ENCODE measurements at regions not wholly inside any gene's neighbourhood (a gene's known extent, or its start where the extent isn't known, plus 50 kb on each side); places are given as distances from the start of the nearest gene placed in this dataset.

GRCh38 chr5:56478062-56478461, 244.9 kb upstream of the ANKRD55 start:
- ChIA-PET CTCF (no interaction called here), POLR2A (ENCODE audit: low non-redundant PET) (no interaction called here)
- intact Hi-C loops (cut with micrococcal nuclease; ENCODE audit: unreplicated experiment): no loop called here
- no TSS peak for BruUV-seq (replicated peaks)
- no peak for DNase-seq (ENCODE audit: low spot score)
- Histone ChIP-seq H3K9me3 (ENCODE audit: low read depth, low read length, poor library complexity, severe bottlenecking) (no peaks in the 10 kb centered on the region), H3K36me3 (ENCODE audit: insufficient read depth, low read length, poor library complexity, severe bottlenecking) (no peaks in the 10 kb centered on the region), H3K4me1 (ENCODE audit: insufficient read depth, low read length, poor library complexity, severe bottlenecking) (peaks cover 6% of the 10 kb centered on the region), H3K27me3 (replicated peaks; ENCODE audit: insufficient read depth, low read depth, low read length, poor library complexity) (no peaks in the 10 kb centered on the region), H3K27ac (ENCODE audit: low read depth, low read length, poor library complexity, severe bottlenecking) (no peak overlapping the region), H3K4me3 (ENCODE audit: low read depth, low read length, poor library complexity, severe bottlenecking) (no peak overlapping the region)
- no peak for TF ChIP-seq EZH2 (IDR thresholded peaks at IDR 0.05; ENCODE audit: borderline replicate concordance, low read depth, low read length, poor library complexity, severe bottlenecking)
- no peak for TF ChIP-seq CTCF (conservative IDR thresholded peaks at IDR 0.05; ENCODE audit: low read depth, low read length)

GRCh38 chr5:56476487-56476856, 243.3 kb upstream of the ANKRD55 start:
- intact Hi-C loops (cut with micrococcal nuclease; ENCODE audit: unreplicated experiment): no loop called here

GRCh38 chr5:56475689-56476486, 242.8 kb upstream of the ANKRD55 start:
- CTCF ChIA-PET: no interaction called here
- POLR2A ChIA-PET (ENCODE audit: low non-redundant PET): no interaction called here
- BruUV-seq (replicated peaks): no TSS peak

More at GRCh38 chr5:56476487-56476856, 243.3 kb upstream of the ANKRD55 start:
- H3K9me3 ChIP-seq (ENCODE audit: low read depth, low read length, poor library complexity, severe bottlenecking): no peaks in the 10 kb centered on the region
- no peaks in the 10 kb centered on the region for H3K27me3 ChIP-seq (replicated peaks; ENCODE audit: insufficient read depth, low read depth, low read length, poor library complexity)
- ChIA-PET POLR2A (ENCODE audit: low non-redundant PET) (no interaction called here), CTCF (no interaction called here)
- BruUV-seq (replicated peaks): no TSS peak
- H3K4me3 ChIP-seq (ENCODE audit: low read depth, low read length, poor library complexity, severe bottlenecking): no peak overlapping the region
- no peak overlapping the region for H3K27ac ChIP-seq (ENCODE audit: low read depth, low read length, poor library complexity, severe bottlenecking)
- no peak for TF ChIP-seq CTCF (conservative IDR thresholded peaks at IDR 0.05; ENCODE audit: low read depth, low read length)
- DNase-seq (ENCODE audit: low spot score): no peak
- no peaks in the 10 kb centered on the region for H3K36me3 ChIP-seq (ENCODE audit: insufficient read depth, low read length, poor library complexity, severe bottlenecking)
- H3K4me1 ChIP-seq (ENCODE audit: insufficient read depth, low read length, poor library complexity, severe bottlenecking): peaks cover 3% of the 10 kb centered on the region

More at GRCh38 chr5:56475689-56476486, 242.8 kb upstream of the ANKRD55 start:
- H3K27ac ChIP-seq (ENCODE audit: low read depth, low read length, poor library complexity, severe bottlenecking): no peak overlapping the region
- H3K4me3 ChIP-seq (ENCODE audit: low read depth, low read length, poor library complexity, severe bottlenecking): no peak overlapping the region
- no peak for DNase-seq (ENCODE audit: low spot score)
- H3K27me3 ChIP-seq (replicated peaks; ENCODE audit: insufficient read depth, low read depth, low read length, poor library complexity): no peaks in the 10 kb centered on the region
- no peak for TF ChIP-seq EZH2 (IDR thresholded peaks at IDR 0.05; ENCODE audit: borderline replicate concordance, low read depth, low read length, poor library complexity, severe bottlenecking)
- TF ChIP-seq CTCF (conservative IDR thresholded peaks at IDR 0.05; ENCODE audit: low read depth, low read length): no peak
- H3K36me3 ChIP-seq (ENCODE audit: insufficient read depth, low read length, poor library complexity, severe bottlenecking): no peaks in the 10 kb centered on the region
- intact Hi-C loops (cut with micrococcal nuclease; ENCODE audit: unreplicated experiment): no loop called here
- no peaks in the 10 kb centered on the region for H3K4me1 ChIP-seq (ENCODE audit: insufficient read depth, low read length, poor library complexity, severe bottlenecking)
- H3K9me3 ChIP-seq (ENCODE audit: low read depth, low read length, poor library complexity, severe bottlenecking): no peaks in the 10 kb centered on the region
